DOHH2 (cell line): ENCODE measurements at regions not wholly inside any gene's neighbourhood (a gene's known extent, or its start where the extent isn't known, plus 50 kb on each side); places are given as distances from the start of the nearest gene placed in this dataset.

ENCODE experiments used
- H3F3A ChIP-seq: fragments of 200-600 bp; sonication (generic), shearing (Covaris generic); 2 replicates; pipeline ENCODE4 v1.6.0; 2016; ENCODE audit warnings: antibody characterized with exemption, mild to moderate bottlenecking; ENCODE audit not compliant: control insufficient read depth, insufficient read depth
- H3K27ac ChIP-seq: fragments of 200-600 bp; sonication (generic); 2 replicates; pipeline ENCODE4 v1.5.1; 2014; ENCODE audit warnings: low read depth, mild to moderate bottlenecking, low read length, moderate library complexity
- H3K27me3 ChIP-seq: fragments of 200-600 bp; sonication (generic); 2 replicates; pipeline ENCODE4 v1.6.1; 2014; ENCODE audit warnings: mild to moderate bottlenecking, low read length, mixed read lengths; ENCODE audit not compliant: control insufficient read depth
- H3K36me3 ChIP-seq: fragments of 200-600 bp; sonication (generic); 2 replicates; pipeline ENCODE4 v1.6.1; 2014; ENCODE audit warnings: mild to moderate bottlenecking, low read length, moderate library complexity, mixed read lengths; ENCODE audit not compliant: control insufficient read depth
- H3K4me1 ChIP-seq: fragments of 200-600 bp; sonication (generic); 2 replicates; pipeline ENCODE4 v1.6.1; 2014; ENCODE audit warnings: mild to moderate bottlenecking, low read length, mixed read lengths; ENCODE audit not compliant: control insufficient read depth
- H3K4me2 ChIP-seq: fragments of 200-600 bp; sonication (generic); 2 replicates; pipeline ENCODE4 v1.6.0; 2014; ENCODE audit warnings: mild to moderate bottlenecking, low read length, moderate library complexity
- H3K4me3 ChIP-seq: fragments of 200-600 bp; sonication (generic); 2 replicates; pipeline ENCODE4 v1.5.1; 2014; ENCODE audit warnings: mild to moderate bottlenecking, low read length, mixed read lengths
- H3K79me2 ChIP-seq: fragments of 200-600 bp; sonication (generic); 2 replicates; pipeline ENCODE4 v1.6.1; 2014; ENCODE audit warnings: mild to moderate bottlenecking, low read length, mixed read lengths; ENCODE audit not compliant: control insufficient read depth
- H3K9me2 ChIP-seq: fragments of 200-600 bp; sonication (generic); replicated peaks from 2 replicates; pipeline ENCODE4 v1.6.1; 2014; ENCODE audit warnings: mild to moderate bottlenecking, low read length, mixed read lengths; ENCODE audit not compliant: control insufficient read depth
- H3K9me3 ChIP-seq: fragments of 200-600 bp; sonication (generic); 2 replicates; pipeline ENCODE4 v1.6.1; 2014; ENCODE audit warnings: antibody characterized with exemption, low read length, mixed read lengths; ENCODE audit not compliant: control insufficient read depth, insufficient read depth
- H4K20me1 ChIP-seq: fragments of 200-600 bp; sonication (generic); 2 replicates; pipeline ENCODE4 v1.6.0; 2014; ENCODE audit warnings: low read depth, mild to moderate bottlenecking, antibody characterized with exemption, low read length, moderate library complexity; ENCODE audit not compliant: control insufficient read depth, insufficient read depth
- CTCF ChIP-seq: fragments of 200-600 bp; sonication (generic); IDR thresholded peaks from one replicate; pipeline ENCODE4 v1.5.1; 2014; ENCODE audit warnings: antibody characterized with exemption, mild to moderate bottlenecking, low read depth, low read length; ENCODE audit not compliant: poor library complexity, severe bottlenecking
- EZH2phosphoT487 ChIP-seq: fragments of 200-600 bp; sonication (generic); IDR thresholded peaks from 2 replicates; pipeline ENCODE4 v1.6.1; 2017; ENCODE audit warnings: borderline replicate concordance, mild to moderate bottlenecking, antibody characterized with exemption, low read length, moderate library complexity, mixed read lengths

GRCh38 chr5:124395926-124396325 lies 350.5 kb downstream of the ZNF608 start:
- H3K36me3 ChIP-seq, result no peaks in the 10 kb centered on the region
- no peaks in the 10 kb centered on the region for H3F3A ChIP-seq
- H3K9me3 ChIP-seq, result peaks cover under 1% of the 10 kb centered on the region; the same call in 1 of the 2 replicates
- H3K27me3 ChIP-seq, result no peaks in the 10 kb centered on the region
- H3K9me2 ChIP-seq, result no peaks in the 10 kb centered on the region
- no peak overlapping the region for H3K4me2 ChIP-seq
- H3K27ac ChIP-seq, result no peak overlapping the region
- H4K20me1 ChIP-seq, result no peaks in the 10 kb centered on the region
- H3K4me1 ChIP-seq, result peaks cover 12% of the 10 kb centered on the region
- no peaks in the 10 kb centered on the region for H3K79me2 ChIP-seq
- TF ChIP-seq CTCF (no peak), EZH2phosphoT487 (no peak)
- H3K4me3 ChIP-seq, result no peak overlapping the region

- Histone ChIP-seq H3K9me3 (peaks cover 4% of the 10 kb centered on the region; the same call in 1 of the 2 replicates), H3K27me3 (no peaks in the 10 kb centered on the region), H3F3A (no peaks in the 10 kb centered on the region), H4K20me1 (no peaks in the 10 kb centered on the region), H3K79me2 (no peaks in the 10 kb centered on the region), H3K4me2 (no peak overlapping the region), H3K4me1 (peaks cover 12% of the 10 kb centered on the region), H3K27ac (no peak overlapping the region), H3K36me3 (no peaks in the 10 kb centered on the region), H3K9me2 (no peaks in the 10 kb centered on the region), H3K4me3 (no peak overlapping the region)
- TF ChIP-seq EZH2phosphoT487 (no peak), CTCF (no peak)
Observed at GRCh38 chr5:124395287-124395686, 351.2 kb downstream of the ZNF608 start.

- no peaks in the 10 kb centered on the region for H3K27me3 ChIP-seq
- H3K4me2 ChIP-seq, result no peak overlapping the region
- H3K4me1 ChIP-seq, result peaks cover 12% of the 10 kb centered on the region
- H3K27ac ChIP-seq, result no peak overlapping the region
- no peaks in the 10 kb centered on the region for H3F3A ChIP-seq
- no peaks in the 10 kb centered on the region for H3K79me2 ChIP-seq
- H3K4me3 ChIP-seq, result no peak overlapping the region
- no peaks in the 10 kb centered on the region for H3K36me3 ChIP-seq
- H3K9me2 ChIP-seq, result no peaks in the 10 kb centered on the region
- H3K9me3 ChIP-seq, result peaks cover 4% of the 10 kb centered on the region; the same call in 1 of the 2 replicates
- no peaks in the 10 kb centered on the region for H4K20me1 ChIP-seq
- TF ChIP-seq EZH2phosphoT487 (no peak), CTCF (no peak)
Observed at GRCh38 chr5:124394700-124395245, 351.7 kb downstream of the ZNF608 start.
